Neural progenitor cell (in vitro differentiated cells): ENCODE measurements at regions not wholly inside any gene's neighbourhood (a gene's known extent, or its start where the extent isn't known, plus 50 kb on each side); places are given as distances from the start of the nearest gene placed in this dataset.
A peak's percentile ranks its signal among the peaks of the same experiment; 100 is the strongest.

Experiments used
- DNase-seq: peaks from one replicate; pipeline ENCODE4 v3.0.0-alpha.2; 2016; ENCODE audit warnings: low spot score
- H2AFZ ChIP-seq: fragments of 200-600 bp; sonication (generic); replicated peaks from 2 replicates; pipeline ENCODE4 v1.6.1; 2016; ENCODE audit warnings: antibody characterized with exemption
- H3F3A ChIP-seq: fragments of 200-600 bp; sonication (generic); 2 replicates; pipeline ENCODE4 v1.6.1; 2016; ENCODE audit warnings: antibody characterized with exemption, low read depth
- H3K27ac ChIP-seq: fragments of 200-600 bp; sonication (generic); 2 replicates; pipeline ENCODE4 v1.5.1; 2016; ENCODE audit warnings: mild to moderate bottlenecking
- H3K27me3 ChIP-seq: fragments of 200-600 bp; sonication (generic); 2 replicates; pipeline ENCODE4 v1.6.1; 2016; ENCODE audit warnings: mild to moderate bottlenecking, moderate library complexity
- H3K36me3 ChIP-seq: fragments of 200-600 bp; sonication (generic); 2 replicates; pipeline ENCODE4 v1.5.1; 2016
- H3K4me1 ChIP-seq: fragments of 200-600 bp; sonication (generic); 2 replicates; pipeline ENCODE4 v1.6.1; 2016; ENCODE audit warnings: mixed run types
- H3K4me2 ChIP-seq: fragments of 200-600 bp; sonication (generic); 2 replicates; pipeline ENCODE4 v1.6.1; 2016
- H3K4me3 ChIP-seq: fragments of 200-600 bp; sonication (generic); 2 replicates; pipeline ENCODE4 v1.5.1; 2016
- H3K79me2 ChIP-seq: fragments of 200-600 bp; sonication (generic); 2 replicates; pipeline ENCODE4 v1.6.1; 2016; ENCODE audit warnings: low read depth
- H3K9ac ChIP-seq: fragments of 200-600 bp; sonication (generic); 2 replicates; pipeline ENCODE4 v1.6.1; 2016
- H3K9me3 ChIP-seq: fragments of 200-600 bp; sonication (generic); 2 replicates; pipeline ENCODE4 v1.5.1; 2016; ENCODE audit warnings: low read depth
- H4K20me1 ChIP-seq: fragments of 200-600 bp; sonication (generic); 2 replicates; pipeline ENCODE4 v1.6.1; 2016; ENCODE audit warnings: low read depth
- H3K27ac Mint-ChIP-seq: 3 replicates; pipeline ENCODE4 v1.8.0; 2021; ENCODE audit warnings: mixed read lengths
- H3K27me3 Mint-ChIP-seq: 2 replicates; pipeline ENCODE4 v1.8.0; 2022; ENCODE audit warnings: low read depth, mild to moderate bottlenecking, inconsistent platforms, moderate library complexity, mixed read lengths; ENCODE audit not compliant: insufficient read depth
- H3K36me3 Mint-ChIP-seq: 3 replicates; pipeline ENCODE4 v1.8.0; 2021; ENCODE audit warnings: mixed read lengths
- H3K4me1 Mint-ChIP-seq: 3 replicates; pipeline ENCODE4 v1.8.0; 2021; ENCODE audit warnings: mixed read lengths
- H3K4me3 Mint-ChIP-seq: 3 replicates; pipeline ENCODE4 v1.8.0; 2021; ENCODE audit warnings: mild to moderate bottlenecking, moderate library complexity, mixed read lengths
- H3K9me3 Mint-ChIP-seq: 3 replicates; pipeline ENCODE4 v1.8.0; 2020; ENCODE audit warnings: mixed read lengths
- CTCF ChIP-seq: fragments of 200-600 bp; sonication (generic); IDR thresholded peaks from 2 replicates; pipeline ENCODE4 v1.5.1; 2017; ENCODE audit warnings: antibody characterized with exemption, mild to moderate bottlenecking
- EZH2 ChIP-seq: fragments of 200-600 bp; sonication (generic); IDR thresholded peaks from 2 replicates; pipeline ENCODE4 v1.6.1; 2017; ENCODE audit warnings: antibody characterized with exemption, mild to moderate bottlenecking, moderate library complexity
- EZH2phosphoT487 ChIP-seq: fragments of 200-600 bp; sonication (generic); IDR thresholded peaks from 2 replicates; pipeline ENCODE4 v1.6.1; 2017; ENCODE audit warnings: antibody characterized with exemption

- H2AFZ ChIP-seq, result no peak overlapping the region
- H3K27ac ChIP-seq, result no peak overlapping the region
- Mint-ChIP-seq H3K4me3 (no peak overlapping the region), H3K27me3 (peaks cover 7% of the 10 kb centered on the region), H3K36me3 (no peaks in the 10 kb centered on the region), H3K4me1 (peaks cover 27% of the 10 kb centered on the region), H3K27ac (peak overlapping the region; percentile 10), H3K9me3 (peaks cover 13% of the 10 kb centered on the region)
- no peaks in the 10 kb centered on the region for H3F3A ChIP-seq
- no peak overlapping the region for H3K4me3 ChIP-seq
- H3K4me1 ChIP-seq, result no peaks in the 10 kb centered on the region
- no peaks in the 10 kb centered on the region for H3K9me3 ChIP-seq
- H3K4me2 ChIP-seq, result no peak overlapping the region
- TF ChIP-seq CTCF, result no peak
- TF ChIP-seq EZH2phosphoT487, result no peak
- no peak for TF ChIP-seq EZH2
- H3K36me3 ChIP-seq, result no peaks in the 10 kb centered on the region
- no peak overlapping the region for H3K9ac ChIP-seq
- no peaks in the 10 kb centered on the region for H4K20me1 ChIP-seq
- no peaks in the 10 kb centered on the region for H3K79me2 ChIP-seq
- DNase-seq, result no peak
- no peaks in the 10 kb centered on the region for H3K27me3 ChIP-seq
Measured at GRCh38 chr14:101289911-101290310, 271.4 kb upstream of the DIO3 start.

- Histone ChIP-seq H3F3A (no peaks in the 10 kb centered on the region), H3K4me1 (no peaks in the 10 kb centered on the region), H3K4me2 (no peak overlapping the region), H3K27ac (no peak overlapping the region), H3K79me2 (no peaks in the 10 kb centered on the region), H4K20me1 (no peaks in the 10 kb centered on the region), H2AFZ (no peak overlapping the region), H3K27me3 (no peaks in the 10 kb centered on the region), H3K36me3 (no peaks in the 10 kb centered on the region), H3K9ac (no peak overlapping the region), H3K4me3 (no peak overlapping the region), H3K9me3 (no peaks in the 10 kb centered on the region)
- TF ChIP-seq EZH2phosphoT487, result no peak
- Mint-ChIP-seq H3K36me3 (no peaks in the 10 kb centered on the region), H3K27me3 (peaks cover 7% of the 10 kb centered on the region), H3K9me3 (peaks cover 19% of the 10 kb centered on the region), H3K4me3 (no peak overlapping the region), H3K4me1 (peaks cover 27% of the 10 kb centered on the region), H3K27ac (peak overlapping the region; percentile 10)
- DNase-seq, result no peak
Measured at GRCh38 chr14:101290611-101291010, 270.7 kb upstream of the DIO3 start.

GRCh38 chr14:101291390-101291789, 269.9 kb upstream of the DIO3 start:
- no peak overlapping the region for H3K4me3 Mint-ChIP-seq
- Histone ChIP-seq H3K79me2 (no peaks in the 10 kb centered on the region), H2AFZ (no peak overlapping the region), H3K4me1 (no peaks in the 10 kb centered on the region), H3K27me3 (no peaks in the 10 kb centered on the region), H3K27ac (no peak overlapping the region), H3K9ac (no peak overlapping the region), H3K4me2 (no peak overlapping the region), H4K20me1 (no peaks in the 10 kb centered on the region), H3K36me3 (no peaks in the 10 kb centered on the region), H3K9me3 (no peaks in the 10 kb centered on the region), H3F3A (no peaks in the 10 kb centered on the region), H3K4me3 (no peak overlapping the region)
- peaks cover 4% of the 10 kb centered on the region for H3K36me3 Mint-ChIP-seq
- H3K27me3 Mint-ChIP-seq, result peaks cover 7% of the 10 kb centered on the region
- DNase-seq, result no peak
- peaks cover 24% of the 10 kb centered on the region for H3K4me1 Mint-ChIP-seq
- H3K9me3 Mint-ChIP-seq, result peaks cover 26% of the 10 kb centered on the region
- H3K27ac Mint-ChIP-seq, result no peak overlapping the region
- TF ChIP-seq EZH2phosphoT487 (no peak), CTCF (no peak), EZH2 (no peak)

- Histone ChIP-seq H3K27me3 (no peaks in the 10 kb centered on the region), H3K79me2 (no peaks in the 10 kb centered on the region), H3K4me2 (no peak overlapping the region), H3K9me3 (no peaks in the 10 kb centered on the region), H3K4me3 (no peak overlapping the region), H3K36me3 (no peaks in the 10 kb centered on the region), H2AFZ (no peak overlapping the region), H3K4me1 (no peaks in the 10 kb centered on the region), H3K9ac (no peak overlapping the region), H4K20me1 (no peaks in the 10 kb centered on the region), H3F3A (no peaks in the 10 kb centered on the region), H3K27ac (no peak overlapping the region)
- Mint-ChIP-seq H3K4me1 (peaks cover 24% of the 10 kb centered on the region), H3K27me3 (peaks cover 9% of the 10 kb centered on the region), H3K9me3 (peaks cover 32% of the 10 kb centered on the region), H3K4me3 (no peak overlapping the region), H3K27ac (peak overlapping the region; percentile 18), H3K36me3 (peaks cover 4% of the 10 kb centered on the region)
- DNase-seq, result no peak
- TF ChIP-seq CTCF (no peak), EZH2phosphoT487 (no peak), EZH2 (no peak)
Measured at GRCh38 chr14:101292448-101292847, 268.8 kb upstream of the DIO3 start.
